Calu3 (cell line): ENCODE measurements at regions not wholly inside any gene's neighbourhood (a gene's known extent, or its start where the extent isn't known, plus 50 kb on each side); places are given as distances from the start of the nearest gene placed in this dataset.

Experiments
- BruUV-seq: library from RNA; stranded (reverse); fragments of 400-500 nt; replicated peaks from 2 replicates; lab custom pipeline; 2021; lab: Mats Ljungman, UMichigan
- CTCF ChIA-PET: fragments of 300-600 bp; sonication (Branson Sonifier 250); formaldehyde crosslinking; loops from one replicate; lab custom pipeline; 2022; ENCODE audit warnings: antibody characterized with exemption; lab: Charles Lee
- DNase-seq: peaks from one replicate; pipeline ENCODE4 v3.0.0; 2022
- H3K27ac Mint-ChIP-seq: one replicate; pipeline ENCODE4 v1.8.0; 2022; ENCODE audit warnings: mixed read lengths; ENCODE audit not compliant: unreplicated experiment
- H3K27me3 Mint-ChIP-seq: one replicate; pipeline ENCODE4 v1.8.0; 2022; ENCODE audit warnings: mixed read lengths; ENCODE audit not compliant: unreplicated experiment
- H3K36me3 Mint-ChIP-seq: one replicate; pipeline ENCODE4 v1.8.0; 2022; ENCODE audit warnings: mild to moderate bottlenecking, moderate library complexity, mixed read lengths; ENCODE audit not compliant: insufficient read depth, unreplicated experiment
- H3K4me1 Mint-ChIP-seq: one replicate; pipeline ENCODE4 v1.8.0; 2022; ENCODE audit warnings: mild to moderate bottlenecking, low read depth, mixed read lengths; ENCODE audit not compliant: unreplicated experiment
- H3K4me3 Mint-ChIP-seq: one replicate; pipeline ENCODE4 v1.8.0; 2022; ENCODE audit warnings: mild to moderate bottlenecking, low read depth, moderate library complexity, mixed read lengths; ENCODE audit not compliant: unreplicated experiment
- H3K9me3 Mint-ChIP-seq: one replicate; pipeline ENCODE4 v1.8.0; 2022; ENCODE audit warnings: low read depth, mixed read lengths; ENCODE audit not compliant: unreplicated experiment
- CTCF ChIP-seq: fragments of 200-600 bp; IDR thresholded peaks from one replicate; pipeline ENCODE4 v1.8.0; 2022; ENCODE audit warnings: antibody characterized with exemption; ENCODE audit not compliant: unreplicated experiment
- intact Hi-C: fragments of 100-400 bp; cut with micrococcal nuclease; formaldehyde crosslinking; loops from one replicate; pipeline ENCODE4 v1.10.0; 2022; ENCODE audit not compliant: unreplicated experiment

GRCh38 chr1:30321246-30321910 lies 402.0 kb downstream of the MATN1 start:
- CTCF ChIA-PET = interaction anchor here (1.3 kb wide), 1 partner anchor 59 kb away, joined by 3 read pairs; no protein-coding TSS in a partner anchor
- BruUV-seq = no TSS peak
- Mint-ChIP-seq H3K4me3 (no peak overlapping the region), H3K9me3 (no peaks in the 10 kb centered on the region), H3K27ac (no peak overlapping the region), H3K27me3 (peaks cover 100% of the 10 kb centered on the region), H3K36me3 (no peaks in the 10 kb centered on the region), H3K4me1 (no peaks in the 10 kb centered on the region)
- no peak for TF ChIP-seq CTCF
- DNase-seq = no peak
- intact Hi-C loops = no loop called here

- no TSS peak for BruUV-seq
Observed at GRCh38 chr1:30320581-30320890, 402.8 kb downstream of the MATN1 start.

GRCh38 chr1:30319765-30320580 lies 403.4 kb downstream of the MATN1 start:
- BruUV-seq = no TSS peak
- Mint-ChIP-seq H3K27ac (no peak overlapping the region), H3K4me3 (no peak overlapping the region), H3K9me3 (no peaks in the 10 kb centered on the region), H3K4me1 (no peaks in the 10 kb centered on the region), H3K27me3 (peaks cover 100% of the 10 kb centered on the region), H3K36me3 (no peaks in the 10 kb centered on the region)
- TF ChIP-seq CTCF = no peak
- intact Hi-C loops = no loop called here
- CTCF ChIA-PET = interaction anchor here (1.3 kb wide), 1 partner anchor 60 kb away, joined by 3 read pairs; no protein-coding TSS in a partner anchor
- DNase-seq = no peak

More at GRCh38 chr1:30320581-30320890, 402.8 kb downstream of the MATN1 start:
- Mint-ChIP-seq H3K4me3 (no peak overlapping the region), H3K9me3 (no peaks in the 10 kb centered on the region), H3K27me3 (peaks cover 100% of the 10 kb centered on the region), H3K4me1 (no peaks in the 10 kb centered on the region), H3K27ac (no peak overlapping the region), H3K36me3 (no peaks in the 10 kb centered on the region)
- no peak for DNase-seq
- intact Hi-C loops = no loop called here
- CTCF ChIA-PET = interaction anchor here (1.3 kb wide), 1 partner anchor 60 kb away, joined by 3 read pairs; no protein-coding TSS in a partner anchor
- TF ChIP-seq CTCF = no peak

- Mint-ChIP-seq H3K9me3 (no peaks in the 10 kb centered on the region), H3K27ac (no peak overlapping the region), H3K4me3 (no peak overlapping the region), H3K27me3 (peaks cover 100% of the 10 kb centered on the region), H3K36me3 (no peaks in the 10 kb centered on the region), H3K4me1 (no peaks in the 10 kb centered on the region)
- CTCF ChIA-PET = no interaction called here
- intact Hi-C loops = no loop called here
- DNase-seq = no peak
- no peak for TF ChIP-seq CTCF
- no TSS peak for BruUV-seq
Observed at GRCh38 chr1:30318864-30319718, 404.3 kb downstream of the MATN1 start.
